Rectal smooth muscle tissue (tissue), 1 donor: ENCODE measurements at regions not wholly inside any gene's neighbourhood (a gene's known extent, or its start where the extent isn't known, plus 50 kb on each side); places are given as distances from the start of the nearest gene placed in this dataset.
"Not testable (repeated sequence)": the region's sequence is repeated elsewhere in the genome, so short reads cannot be mapped to it uniquely, and the experiment has no call there.

Experiments
- H3K27ac ChIP-seq: one replicate; pipeline ENCODE4 v1.7.0; 2013; ENCODE audit warnings: low read depth, low read length, inconsistent platforms
- H3K27me3 ChIP-seq: one replicate; pipeline ENCODE4 v1.7.0; 2013; ENCODE audit warnings: low read length; ENCODE audit not compliant: control insufficient read depth, insufficient read depth
- H3K36me3 ChIP-seq: one replicate; pipeline ENCODE4 v1.7.0; 2013; ENCODE audit warnings: low read length; ENCODE audit not compliant: control insufficient read depth, insufficient read depth
- H3K4me1 ChIP-seq: one replicate; pipeline ENCODE4 v1.7.0; 2013; ENCODE audit warnings: low read length; ENCODE audit not compliant: control insufficient read depth, insufficient read depth
- H3K4me3 ChIP-seq: one replicate; pipeline ENCODE4 v1.7.0; 2013; ENCODE audit warnings: low read length
- H3K9ac ChIP-seq: one replicate; pipeline ENCODE4 v1.7.0; 2013; ENCODE audit warnings: low read length

DNA sequence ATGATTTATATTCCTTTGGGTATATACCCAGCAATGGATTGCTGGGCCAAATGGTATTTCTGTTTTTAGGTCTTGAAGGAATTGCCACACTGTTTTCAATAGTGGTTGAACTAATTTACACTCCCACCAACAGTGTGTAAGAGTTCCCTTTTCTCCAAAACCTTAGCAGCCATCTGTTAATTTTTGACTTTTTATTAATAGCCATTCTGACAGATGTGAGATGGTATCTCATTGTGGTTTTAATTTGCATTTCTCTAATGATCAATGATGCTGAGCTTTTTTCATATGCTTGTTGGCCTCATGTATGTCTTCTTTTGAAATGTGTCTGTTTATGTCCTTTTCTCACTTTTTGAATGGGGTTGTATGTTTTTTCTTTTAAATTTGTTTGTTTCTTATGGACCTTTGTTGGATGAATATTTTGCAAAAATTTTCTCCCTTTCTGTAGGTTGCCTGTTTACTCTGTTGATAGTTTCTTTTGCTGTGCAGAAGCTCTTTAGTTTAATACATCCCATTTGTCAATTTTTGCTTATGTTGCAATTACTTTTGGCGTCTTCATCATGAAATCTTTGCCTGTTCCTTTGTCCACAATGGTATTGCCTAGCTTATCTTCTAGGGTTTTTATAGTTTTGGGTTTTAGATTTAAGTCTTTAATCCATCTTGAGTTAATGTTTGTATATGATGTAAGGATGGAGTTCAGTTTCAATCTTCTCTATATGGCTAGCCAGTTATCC, 119.7 kb upstream of the XIRP2 start:
- Histone ChIP-seq H3K36me3 (no peaks in the 10 kb centered on the region), H3K27me3 (no peaks in the 10 kb centered on the region), H3K27ac (no peak overlapping the region), H3K4me3 (no peak overlapping the region), H3K4me1 (no peaks in the 10 kb centered on the region), H3K9ac (no peak overlapping the region)

DNA sequence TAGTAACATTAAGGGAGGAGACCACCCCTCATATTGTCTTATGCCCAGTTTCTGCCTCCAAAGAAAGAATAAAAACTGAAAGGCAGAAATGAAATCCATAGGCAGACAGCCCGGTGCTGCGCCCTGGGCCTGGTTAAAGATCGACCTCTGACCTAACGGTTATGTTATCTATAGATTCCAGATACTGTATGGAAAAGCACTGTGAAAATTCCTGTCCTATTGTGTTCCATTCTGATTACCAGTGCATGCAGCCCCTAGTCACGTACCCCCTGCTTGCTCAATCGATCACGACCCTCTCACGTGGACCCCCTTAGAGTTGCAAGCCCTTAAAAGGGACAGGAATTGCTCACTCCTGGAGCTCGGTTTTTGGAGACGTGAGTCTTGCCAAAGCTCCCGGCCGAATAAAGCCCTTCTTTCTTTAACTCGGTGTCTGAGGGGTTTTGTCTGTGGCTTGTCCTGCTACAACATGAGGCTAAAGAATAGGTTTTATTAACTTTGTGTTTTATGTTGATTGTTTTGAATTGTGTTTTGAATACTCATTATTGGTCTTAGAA, 121.4 kb upstream of the XIRP2 start:
- H3K27ac ChIP-seq, H3K4me1 ChIP-seq, H3K9ac ChIP-seq, H3K4me3 ChIP-seq, H3K36me3 ChIP-seq, H3K27me3 ChIP-seq: not testable (repeated sequence)

DNA sequence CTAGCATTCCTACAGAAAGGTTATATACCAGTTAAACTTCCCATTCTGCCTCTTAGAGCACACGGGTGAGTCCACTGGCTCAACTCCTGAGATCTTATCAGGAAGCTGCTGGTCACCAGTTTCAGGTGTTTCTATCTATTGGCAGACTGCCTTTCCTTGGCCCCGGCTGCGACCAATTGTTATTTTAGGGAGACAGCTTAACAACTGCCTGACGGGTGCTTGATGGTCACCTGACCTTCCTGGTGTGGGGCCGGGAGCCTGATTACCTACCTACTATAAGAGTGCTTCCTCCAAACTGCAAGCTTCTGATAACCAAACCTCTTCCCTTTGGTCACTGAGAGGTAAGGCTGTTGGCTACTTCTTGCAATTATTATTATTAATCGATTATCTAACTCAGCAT, 122.1 kb upstream of the XIRP2 start:
- no peaks in the 10 kb centered on the region for H3K4me1 ChIP-seq
- H3K9ac ChIP-seq = no peak overlapping the region
- no peak overlapping the region for H3K4me3 ChIP-seq
- H3K27me3 ChIP-seq = no peaks in the 10 kb centered on the region
- H3K27ac ChIP-seq = no peak overlapping the region
- H3K36me3 ChIP-seq = no peaks in the 10 kb centered on the region

DNA sequence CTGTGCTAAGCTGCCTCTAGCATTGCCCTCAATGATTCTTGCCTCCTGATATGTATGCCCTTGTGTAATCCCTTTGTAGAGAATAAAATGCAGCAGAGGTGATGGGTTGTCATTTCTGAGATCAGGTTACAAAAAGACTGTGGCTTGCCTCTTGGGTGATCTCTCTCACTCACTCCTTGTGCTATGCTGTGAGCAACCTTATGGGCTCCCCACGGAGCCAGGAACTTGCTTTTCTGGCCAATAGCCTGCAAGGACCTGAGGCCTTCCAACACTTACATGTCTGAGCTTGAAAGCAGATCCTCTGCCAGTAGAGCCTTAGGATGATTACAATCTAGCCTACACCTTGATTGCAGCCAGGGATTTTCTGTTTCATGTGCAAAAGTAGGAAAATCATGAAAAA, 123.1 kb upstream of the XIRP2 start:
- Histone ChIP-seq H3K4me3 (no peak overlapping the region), H3K9ac (no peak overlapping the region), H3K4me1 (no peaks in the 10 kb centered on the region), H3K36me3 (no peaks in the 10 kb centered on the region), H3K27me3 (no peaks in the 10 kb centered on the region), H3K27ac (no peak overlapping the region)

DNA sequence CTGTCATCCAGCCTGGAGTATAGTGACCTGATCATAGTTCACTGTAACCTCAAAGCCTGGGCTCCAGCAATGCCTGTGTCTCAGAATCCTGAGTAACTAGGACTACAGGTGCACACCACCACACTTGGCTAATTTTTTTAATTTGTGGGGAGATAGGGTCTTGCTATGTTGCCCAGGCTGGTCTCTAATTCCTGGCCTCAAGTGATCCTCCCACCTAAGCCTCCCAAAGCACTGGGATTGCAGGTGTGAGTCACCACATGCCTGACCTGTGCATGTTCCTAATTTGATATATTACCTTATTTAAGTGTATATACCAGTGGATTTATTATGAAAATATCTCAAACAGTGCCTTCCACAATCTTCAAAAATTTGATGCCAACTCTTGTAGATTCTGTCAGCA, 123.6 kb upstream of the XIRP2 start:
- Histone ChIP-seq H3K36me3 (no peaks in the 10 kb centered on the region), H3K9ac (no peak overlapping the region), H3K27ac (no peak overlapping the region), H3K4me3 (no peak overlapping the region), H3K27me3 (no peaks in the 10 kb centered on the region), H3K4me1 (no peaks in the 10 kb centered on the region)

DNA sequence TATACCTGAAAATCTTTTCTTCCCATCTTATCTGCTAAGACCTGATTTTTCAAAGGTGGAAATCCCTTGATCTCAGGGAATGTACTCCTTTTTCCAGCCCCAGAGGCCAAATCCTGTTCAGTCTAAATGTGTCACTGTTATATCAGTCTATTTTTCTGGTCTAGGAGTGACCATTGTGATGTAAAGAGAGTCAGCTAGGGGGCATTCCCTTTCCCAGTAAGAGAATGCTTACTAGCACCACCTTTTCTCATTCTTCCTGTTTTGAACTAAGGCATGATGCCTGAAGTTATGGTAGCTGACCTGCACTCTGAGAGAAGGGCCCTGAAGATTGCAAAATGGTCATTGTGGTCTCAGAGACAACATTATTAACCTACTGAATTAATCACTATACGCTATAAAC, 124.1 kb upstream of the XIRP2 start:
- Histone ChIP-seq H3K9ac (no peak overlapping the region), H3K4me1 (no peaks in the 10 kb centered on the region), H3K4me3 (no peak overlapping the region), H3K27me3 (no peaks in the 10 kb centered on the region), H3K27ac (no peak overlapping the region), H3K36me3 (no peaks in the 10 kb centered on the region)

DNA sequence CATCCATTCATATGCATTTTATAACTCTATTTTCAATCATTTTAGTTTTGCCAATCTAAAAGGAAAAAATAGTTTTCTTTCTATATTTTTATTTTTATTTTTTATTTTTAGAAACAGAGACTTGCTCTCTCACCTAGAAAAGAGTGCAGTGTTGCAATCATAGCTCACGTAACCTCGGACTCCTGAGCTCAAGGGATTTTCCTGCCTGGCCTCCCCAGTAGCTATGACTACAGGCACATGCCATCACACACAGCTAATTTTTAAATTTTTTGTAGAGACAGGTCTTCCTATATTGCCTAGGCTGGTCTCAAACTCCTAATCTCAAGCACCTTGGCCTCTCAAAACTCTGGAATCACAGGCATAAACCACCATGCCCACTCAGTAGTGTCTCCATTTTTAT, 125.5 kb upstream of the XIRP2 start:
- Histone ChIP-seq H3K36me3 (no peaks in the 10 kb centered on the region), H3K27me3 (no peaks in the 10 kb centered on the region), H3K9ac (no peak overlapping the region), H3K27ac (no peak overlapping the region), H3K4me3 (no peak overlapping the region), H3K4me1 (no peaks in the 10 kb centered on the region)

DNA sequence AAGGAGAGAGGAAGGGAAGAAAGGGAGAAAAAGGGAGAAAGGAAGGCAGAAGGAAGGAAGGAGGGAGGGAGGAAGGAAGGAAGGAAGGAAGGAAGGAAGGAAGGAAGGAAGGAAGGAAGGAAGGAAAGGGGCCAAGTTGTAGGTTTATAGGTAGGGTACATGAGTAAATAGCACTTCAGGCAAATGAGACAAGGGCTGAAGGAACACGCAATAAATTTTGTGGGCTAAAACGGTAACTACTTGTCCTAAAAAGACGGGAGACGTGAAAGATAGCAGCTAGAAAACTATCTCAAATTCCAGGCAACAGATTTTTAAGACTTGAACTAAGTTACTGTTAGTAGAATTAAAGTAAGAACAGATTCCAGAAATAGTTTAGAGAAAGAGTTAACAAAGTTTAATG, 129.3 kb upstream of the XIRP2 start:
- no peak overlapping the region for H3K4me3 ChIP-seq
- no peaks in the 10 kb centered on the region for H3K27me3 ChIP-seq
- H3K9ac ChIP-seq = no peak overlapping the region
- H3K36me3 ChIP-seq = no peaks in the 10 kb centered on the region
- no peaks in the 10 kb centered on the region for H3K4me1 ChIP-seq
- no peak overlapping the region for H3K27ac ChIP-seq

DNA sequence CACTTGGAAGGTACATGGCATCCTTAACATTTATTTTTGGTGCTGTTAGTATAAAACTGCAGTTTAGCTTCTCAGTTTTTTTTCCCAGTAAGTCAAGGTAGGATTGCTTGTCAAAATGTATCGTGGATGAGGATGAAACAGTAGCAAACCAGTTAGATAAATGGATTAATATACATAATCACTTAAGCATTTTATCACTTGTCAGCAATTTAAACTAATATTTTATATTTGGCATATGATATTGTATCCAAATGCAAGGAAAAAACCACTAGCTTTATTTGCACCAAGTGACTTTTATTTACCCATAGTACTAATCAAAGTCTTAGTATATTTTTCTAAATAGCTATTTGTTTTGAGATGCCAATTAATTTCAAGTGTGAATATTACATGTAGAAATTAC, 137.7 kb upstream of the XIRP2 start:
- no peak overlapping the region for H3K9ac ChIP-seq

DNA sequence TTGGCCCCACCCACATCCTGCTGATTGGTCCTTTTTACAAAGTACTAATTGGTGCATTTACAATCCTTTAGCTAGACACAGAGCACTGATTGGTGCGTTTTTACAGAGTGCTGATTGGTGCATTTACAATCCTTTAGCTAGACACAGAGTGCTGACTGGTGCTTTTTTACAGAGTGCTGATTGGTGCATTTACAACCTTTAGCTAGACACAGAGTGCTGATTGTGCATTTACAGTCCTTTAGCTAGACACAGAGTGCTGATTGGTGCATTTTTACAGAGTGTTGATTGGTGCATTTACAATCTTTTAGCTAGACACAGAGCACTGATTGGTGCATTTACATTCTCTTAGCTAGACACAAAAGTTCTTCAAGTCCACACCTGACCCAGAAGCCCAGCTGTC, 144.2 kb upstream of the XIRP2 start:
- not testable (repeated sequence) for H3K27me3 ChIP-seq, H3K4me1 ChIP-seq, H3K4me3 ChIP-seq, H3K36me3 ChIP-seq, H3K9ac ChIP-seq, H3K27ac ChIP-seq

More for the DNA sequence above, 137.7 kb upstream of the XIRP2 start:
- no peak overlapping the region for H3K27ac ChIP-seq
- H3K36me3 ChIP-seq = no peaks in the 10 kb centered on the region
- no peaks in the 10 kb centered on the region for H3K27me3 ChIP-seq
- no peaks in the 10 kb centered on the region for H3K4me1 ChIP-seq
- no peak overlapping the region for H3K4me3 ChIP-seq

DNA sequence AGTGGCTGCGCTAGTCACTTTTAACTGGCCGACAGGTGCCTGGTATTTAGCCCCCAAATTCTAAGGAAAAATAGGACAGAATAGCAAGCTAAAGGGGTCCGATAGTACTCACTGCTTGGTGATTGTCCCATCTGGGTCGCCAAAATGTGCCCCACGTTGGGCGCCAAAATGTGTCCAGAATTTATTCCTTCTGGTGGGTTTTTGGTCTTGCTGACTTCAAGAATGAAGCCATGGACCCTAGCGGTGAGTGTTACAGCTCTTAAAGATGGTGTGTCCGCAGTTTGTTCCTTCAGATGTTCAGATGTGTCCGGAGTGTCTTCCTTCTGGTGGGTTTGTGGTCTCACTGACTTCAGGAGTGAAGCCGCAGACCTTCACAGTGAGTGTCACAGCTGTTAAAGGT, 144.8 kb upstream of the XIRP2 start:
- H3K9ac ChIP-seq, H3K4me1 ChIP-seq, H3K27me3 ChIP-seq, H3K36me3 ChIP-seq, H3K4me3 ChIP-seq, H3K27ac ChIP-seq: not testable (repeated sequence)

DNA sequence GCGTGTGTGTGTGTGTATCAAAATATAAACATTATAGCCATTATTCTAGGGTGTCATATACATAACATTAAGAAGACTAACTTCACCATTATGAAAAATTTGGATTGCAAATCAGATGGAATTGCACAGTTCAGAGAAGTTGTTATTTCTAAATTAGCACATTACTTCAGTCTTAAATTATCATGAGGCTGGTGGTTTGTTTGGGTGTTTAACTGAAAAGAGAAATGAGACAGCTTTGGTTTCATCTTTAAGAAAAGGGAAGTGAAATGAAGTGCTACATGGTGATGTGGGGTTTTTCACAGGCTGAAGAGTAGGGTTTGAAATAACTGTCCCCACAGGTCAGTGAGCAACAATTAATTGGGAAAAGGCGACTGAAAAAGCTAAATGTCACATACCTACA, 161.2 kb upstream of the XIRP2 start:
- Histone ChIP-seq H3K9ac (no peak overlapping the region), H3K36me3 (no peaks in the 10 kb centered on the region), H3K4me1 (no peaks in the 10 kb centered on the region), H3K27ac (no peak overlapping the region), H3K27me3 (no peaks in the 10 kb centered on the region), H3K4me3 (no peak overlapping the region)
